ENCODE measurements at regions not wholly inside any gene's neighbourhood (a gene's known extent, or its start where the extent isn't known, plus 50 kb on each side); places are given as distances from the start of the nearest gene placed in this dataset.
"Not testable (repeated sequence)": the region's sequence is repeated elsewhere in the genome, so short reads cannot be mapped to it uniquely, and the experiment has no call there.

DNA sequence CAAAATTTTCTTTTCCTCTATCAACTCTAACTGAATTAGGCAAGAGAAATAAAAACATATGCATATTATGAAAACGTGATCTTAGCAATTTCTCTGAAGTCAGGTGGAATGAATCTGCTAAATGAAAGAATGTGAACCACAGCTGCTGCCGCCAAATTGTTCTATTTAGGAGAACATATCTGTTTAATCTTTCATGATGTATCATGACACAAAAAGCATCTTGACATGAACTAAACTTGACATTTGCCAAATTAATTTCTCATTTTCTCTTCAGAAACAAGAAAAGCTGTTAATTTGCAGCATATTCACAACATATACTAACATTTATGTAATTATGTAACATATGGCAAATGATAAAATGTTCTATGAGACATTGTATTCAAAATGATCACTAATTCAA is 1237.9 kb downstream of the TECRL start:
- H3K4me3 ChIP-seq, result no peak overlapping the region
- no peak for DNase-seq
- no peaks in the 10 kb centered on the region for H3K27me3 ChIP-seq
- H3K36me3 ChIP-seq, result no peaks in the 10 kb centered on the region
- no peaks in the 10 kb centered on the region for H3K9me3 ChIP-seq

DNA sequence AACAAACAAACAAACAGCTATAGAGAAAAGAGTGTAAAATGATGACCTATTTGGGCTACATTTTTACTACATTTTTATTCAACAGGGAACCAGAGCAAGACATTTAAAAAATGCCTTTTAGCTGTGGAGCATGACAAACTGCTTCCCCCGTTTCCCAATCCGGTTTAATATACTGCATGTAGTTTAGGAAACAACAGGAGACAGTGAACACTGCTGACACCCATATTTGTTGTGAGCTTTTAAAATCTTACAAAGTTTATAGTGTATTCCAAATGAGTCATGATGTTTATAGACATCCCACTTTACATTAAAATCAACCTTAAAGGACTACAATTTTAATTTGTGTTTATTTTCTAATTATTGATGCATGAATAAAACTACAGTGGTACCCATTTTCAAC is 1238.3 kb downstream of the TECRL start:
- Histone ChIP-seq H3K27me3 (no peaks in the 10 kb centered on the region), H3K9me3 (no peaks in the 10 kb centered on the region)
- DNase-seq, result no peak

DNA sequence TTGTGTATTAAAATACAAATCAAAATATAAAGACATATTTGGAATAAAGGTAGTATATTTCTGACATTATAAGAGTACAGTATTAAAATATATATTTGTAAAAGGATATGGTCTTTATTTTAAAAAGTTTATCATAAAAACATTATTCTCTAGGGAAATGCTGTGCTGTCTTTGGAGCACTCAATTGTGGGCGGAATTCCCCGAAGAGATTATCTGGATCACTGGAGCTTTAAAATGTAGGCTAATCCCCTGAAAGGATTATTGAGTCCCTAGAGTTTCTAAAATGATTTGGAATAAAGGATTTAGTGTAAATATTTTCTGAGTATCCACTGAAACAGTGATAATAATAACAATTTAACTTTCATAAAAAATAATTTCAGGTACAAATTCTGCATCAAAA is 1239.4 kb downstream of the TECRL start:
- no peaks in the 10 kb centered on the region for H3K27me3 ChIP-seq
- no peaks in the 10 kb centered on the region for H3K9me3 ChIP-seq
- no peak overlapping the region for H3K4me3 ChIP-seq
- H3K36me3 ChIP-seq, result no peaks in the 10 kb centered on the region
- no peak for DNase-seq

More for the DNA sequence above, 1238.3 kb downstream of the TECRL start:
- H3K4me3 ChIP-seq, result no peak overlapping the region
- no peaks in the 10 kb centered on the region for H3K36me3 ChIP-seq

DNA sequence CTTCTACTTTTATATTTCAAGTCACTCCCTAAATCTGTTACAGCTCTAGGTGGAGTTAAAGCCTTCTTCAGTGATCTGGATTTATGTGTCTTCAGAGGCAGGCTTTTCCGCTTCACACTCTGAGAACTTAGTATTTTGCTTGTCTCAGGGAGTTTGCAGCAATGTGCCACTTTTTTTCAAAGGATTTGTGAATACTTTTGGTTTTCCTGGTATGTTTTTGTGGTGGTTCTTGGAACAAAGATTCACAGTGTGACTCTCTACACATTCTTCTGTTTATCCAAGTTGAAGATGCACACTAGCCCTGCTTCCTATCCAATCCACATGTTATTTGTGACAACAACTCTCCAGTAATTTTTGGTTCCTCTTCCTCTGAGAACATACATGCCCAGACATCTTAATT is 1253.7 kb downstream of the TECRL start:
- H3K9me3 ChIP-seq, result no peaks in the 10 kb centered on the region

DNA sequence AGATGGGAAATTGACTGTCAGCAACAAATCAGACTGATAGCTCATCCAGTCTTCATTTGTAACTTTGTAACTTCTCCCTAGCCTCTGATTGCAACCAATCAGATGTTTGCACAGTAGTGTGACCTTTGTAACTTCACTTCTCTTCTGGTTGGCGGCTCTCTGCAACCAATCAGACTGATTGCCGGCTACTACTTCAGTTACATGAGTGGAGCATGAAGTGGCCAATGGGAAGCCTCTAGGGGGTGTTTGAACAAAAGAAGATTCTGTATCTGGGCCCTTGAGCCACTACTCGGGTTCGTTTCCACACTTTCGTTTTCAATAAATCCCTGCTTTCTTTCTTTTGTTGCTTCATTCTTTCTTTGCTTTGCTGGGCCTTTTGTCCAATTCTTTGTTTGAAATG is 1285.8 kb downstream of the TECRL start:
- no peak overlapping the region for H3K4me3 ChIP-seq
- H3K36me3 ChIP-seq, result no peaks in the 10 kb centered on the region
- no peaks in the 10 kb centered on the region for H3K9me3 ChIP-seq
- DNase-seq, result no peak
- no peaks in the 10 kb centered on the region for H3K27me3 ChIP-seq

More for the DNA sequence above, 1253.7 kb downstream of the TECRL start:
- DNase-seq, result no peak
- Histone ChIP-seq H3K4me3 (no peak overlapping the region), H3K36me3 (no peaks in the 10 kb centered on the region), H3K27me3 (no peaks in the 10 kb centered on the region)

DNA sequence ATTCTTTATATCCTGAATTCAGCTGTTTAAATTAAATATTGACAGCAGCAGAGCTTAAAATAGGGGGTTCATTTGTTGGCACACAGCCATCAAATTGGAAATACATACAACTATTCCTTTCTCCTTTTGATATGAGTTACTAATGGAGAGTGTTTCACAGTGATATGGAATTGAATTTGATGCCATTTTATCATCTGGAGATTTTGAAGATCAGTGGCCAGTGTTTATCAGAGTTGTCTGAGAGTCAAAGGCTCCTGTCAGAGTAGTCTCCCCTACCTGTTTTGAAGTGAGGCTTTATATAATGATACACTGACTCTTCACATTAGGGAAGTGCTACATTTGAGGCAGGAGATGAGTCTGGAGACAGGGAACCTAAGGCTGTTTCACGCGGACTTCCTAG is 1286.3 kb downstream of the TECRL start:
- DNase-seq, result no peak
- H3K4me3 ChIP-seq, result no peak overlapping the region
- no peaks in the 10 kb centered on the region for H3K27me3 ChIP-seq
- no peaks in the 10 kb centered on the region for H3K9me3 ChIP-seq
- no peaks in the 10 kb centered on the region for H3K36me3 ChIP-seq

DNA sequence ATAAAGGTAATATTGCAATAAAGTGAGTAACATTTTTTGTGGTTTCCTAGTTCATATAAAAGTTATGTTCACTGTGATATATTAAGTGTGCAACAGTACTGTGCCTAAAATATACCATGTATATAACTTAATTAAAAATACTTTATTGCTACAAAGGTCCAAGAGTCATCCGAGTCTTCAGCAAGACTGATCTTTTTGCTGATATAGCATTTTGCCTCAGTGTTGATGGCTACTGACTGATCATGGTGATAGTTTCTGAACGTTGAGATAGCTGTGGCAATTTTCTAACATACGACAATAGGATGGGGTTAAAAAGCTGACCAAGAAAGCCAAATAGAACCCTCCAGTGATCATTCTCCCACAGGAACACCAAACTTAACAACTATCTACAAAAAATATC is 1302.7 kb downstream of the TECRL start:
- H3K36me3 ChIP-seq, result no peaks in the 10 kb centered on the region
- no peak for DNase-seq

DNA sequence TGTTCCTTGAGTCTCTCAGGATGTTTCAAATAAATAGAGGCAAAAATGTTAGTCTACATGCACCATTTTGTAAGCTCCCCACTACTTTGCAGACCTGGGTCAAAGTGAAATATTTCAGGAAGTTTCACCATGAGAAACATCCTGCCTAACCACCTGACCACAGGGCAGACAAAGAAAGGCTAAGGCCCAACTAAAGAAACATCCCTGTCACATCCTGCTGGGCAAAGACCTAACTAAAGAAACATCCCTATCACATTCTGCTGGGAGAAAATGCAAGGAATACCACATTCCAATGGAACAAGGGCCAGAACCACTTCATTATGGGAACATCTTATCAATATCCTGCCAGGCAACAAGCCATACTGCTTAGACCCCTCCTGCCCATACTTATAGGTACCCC is 1303.4 kb downstream of the TECRL start:
- H3K36me3 ChIP-seq, result no peaks in the 10 kb centered on the region
- no peaks in the 10 kb centered on the region for H3K9me3 ChIP-seq
- no peak for DNase-seq
- no peak overlapping the region for H3K4me3 ChIP-seq
- no peaks in the 10 kb centered on the region for H3K27me3 ChIP-seq

More for the DNA sequence above, 1302.7 kb downstream of the TECRL start:
- H3K9me3 ChIP-seq, result no peaks in the 10 kb centered on the region
- no peak overlapping the region for H3K4me3 ChIP-seq
- no peaks in the 10 kb centered on the region for H3K27me3 ChIP-seq

DNA sequence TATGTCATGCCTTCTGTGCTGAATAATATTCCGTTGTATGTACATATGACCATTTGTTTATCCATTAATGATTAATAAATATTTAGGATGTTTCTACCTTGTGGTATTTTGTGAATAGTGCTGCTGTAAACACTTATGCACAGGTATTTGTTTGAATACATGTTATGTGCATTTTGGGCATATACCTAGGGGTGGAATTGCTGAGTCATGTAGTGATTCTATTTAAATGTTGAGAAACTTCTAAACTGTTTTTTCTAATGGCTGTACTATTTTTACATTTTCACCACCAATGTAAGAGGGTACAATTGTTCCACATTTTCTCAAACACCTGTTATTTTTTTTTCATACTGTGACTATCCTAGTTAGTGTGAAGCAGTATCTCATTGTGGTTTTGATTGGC is 1318.6 kb downstream of the TECRL start:
- DNase-seq, result no peak
- H3K4me3 ChIP-seq, result no peak overlapping the region
- H3K36me3 ChIP-seq, result no peaks in the 10 kb centered on the region
- H3K9me3 ChIP-seq, result no peaks in the 10 kb centered on the region
- no peaks in the 10 kb centered on the region for H3K27me3 ChIP-seq

DNA sequence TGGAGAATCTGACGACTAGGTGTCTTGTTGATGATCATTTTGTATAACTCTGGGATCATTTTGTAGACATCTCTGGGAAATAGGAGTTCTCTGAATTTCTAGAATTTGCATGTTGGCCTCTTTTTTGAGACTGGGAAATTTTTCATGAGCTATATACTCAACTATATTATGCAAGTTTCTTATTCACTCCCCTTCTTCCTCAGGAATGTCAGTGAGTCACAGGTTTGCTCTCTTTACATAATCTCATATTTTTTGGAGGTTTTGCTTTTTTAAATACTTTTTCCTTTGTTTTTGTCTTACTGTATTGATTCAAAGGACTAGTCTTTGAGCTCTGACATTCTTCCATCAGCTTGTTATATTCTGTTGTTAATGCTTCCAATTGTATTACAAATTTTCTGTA is 1324.2 kb downstream of the TECRL start:
- no peaks in the 10 kb centered on the region for H3K27me3 ChIP-seq
- no peak overlapping the region for H3K4me3 ChIP-seq
- H3K9me3 ChIP-seq, result no peaks in the 10 kb centered on the region
- no peak for DNase-seq
- no peaks in the 10 kb centered on the region for H3K36me3 ChIP-seq

DNA sequence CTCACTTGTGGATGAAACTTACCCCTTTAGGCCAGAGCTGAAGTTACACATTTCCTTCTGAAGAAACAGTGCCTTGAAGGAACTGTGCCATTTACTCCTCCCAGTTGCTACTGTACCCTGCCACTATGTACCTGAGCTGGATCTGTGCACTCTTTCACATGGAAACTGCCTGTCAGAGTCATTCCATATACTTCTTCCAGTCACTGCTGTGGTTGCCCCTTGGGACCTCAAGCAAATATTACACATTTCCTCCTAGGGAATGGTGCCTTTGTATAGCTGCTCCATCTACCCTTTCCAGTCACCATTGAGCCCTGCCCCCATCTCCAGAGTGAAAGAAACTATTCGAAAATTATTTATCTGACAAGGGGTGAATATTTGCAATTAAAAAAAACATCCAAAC is 1328.3 kb downstream of the TECRL start:
- no peak for DNase-seq
- H3K36me3 ChIP-seq, result no peaks in the 10 kb centered on the region

DNA sequence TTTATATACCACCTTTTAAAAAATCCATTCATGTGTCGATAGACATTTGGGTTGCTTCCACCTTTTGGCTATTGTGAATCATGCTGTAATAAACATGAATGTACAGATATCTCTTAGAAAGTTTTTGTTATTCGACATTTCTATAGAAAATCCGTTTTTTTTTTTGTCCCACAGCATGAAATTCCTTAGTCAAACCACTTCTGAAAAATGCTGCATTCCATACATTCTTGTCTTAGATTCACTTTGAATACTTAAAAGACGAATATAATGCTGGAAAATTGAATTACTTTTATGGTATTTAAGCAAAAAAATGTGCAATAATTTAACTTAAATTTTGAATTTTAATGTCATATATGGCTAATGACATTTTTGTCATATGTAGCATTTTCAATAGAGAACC is 1345.5 kb downstream of the TECRL start:
- no peaks in the 10 kb centered on the region for H3K36me3 ChIP-seq
- no peaks in the 10 kb centered on the region for H3K27me3 ChIP-seq
- no peak for DNase-seq
- no peaks in the 10 kb centered on the region for H3K9me3 ChIP-seq
- H3K4me3 ChIP-seq, result no peak overlapping the region

More for the DNA sequence above, 1328.3 kb downstream of the TECRL start:
- Histone ChIP-seq H3K27me3 (no peaks in the 10 kb centered on the region), H3K9me3 (no peaks in the 10 kb centered on the region), H3K4me3 (no peak overlapping the region)

DNA sequence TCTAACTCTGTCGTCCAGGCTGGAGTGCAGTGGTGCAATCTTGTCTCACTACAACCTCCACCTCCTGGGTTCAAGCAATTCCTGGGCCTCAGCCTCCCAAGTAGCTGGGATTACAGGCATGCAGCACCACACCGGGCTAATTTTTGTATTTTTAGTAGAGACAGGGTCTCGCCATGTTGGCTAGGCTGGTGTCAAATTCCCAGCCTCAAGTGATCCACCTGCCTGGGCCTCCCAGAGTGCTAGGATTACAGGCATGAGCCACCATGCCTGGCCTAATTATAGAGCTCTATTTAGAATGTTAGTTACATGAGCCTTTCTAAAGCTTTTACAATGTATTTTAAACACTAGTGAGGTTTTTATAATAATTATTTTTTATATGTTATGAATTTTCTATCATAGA is 1346.4 kb downstream of the TECRL start:
- H3K4me3 ChIP-seq, H3K9me3 ChIP-seq, DNase-seq, H3K36me3 ChIP-seq, H3K27me3 ChIP-seq: not testable (repeated sequence)

DNA sequence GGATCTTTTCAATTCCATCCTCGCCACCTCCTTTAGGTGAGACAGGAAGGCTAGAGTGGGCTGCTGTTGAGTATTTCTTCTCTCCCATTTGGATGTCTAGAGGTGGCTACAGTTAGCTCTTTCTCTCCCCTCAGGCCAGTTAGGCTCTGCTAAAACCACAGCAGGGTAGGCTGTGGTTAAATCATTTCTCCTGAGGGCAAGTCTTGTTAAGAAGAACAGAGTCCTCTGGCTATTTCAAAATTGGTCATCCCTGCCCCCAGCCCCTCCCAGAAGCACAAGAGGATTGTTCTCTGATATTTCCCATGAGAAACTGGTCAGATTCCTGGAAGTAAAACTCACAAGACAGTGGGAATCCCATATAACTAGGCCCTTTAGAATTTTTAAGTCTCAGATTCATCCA is 1359.5 kb downstream of the TECRL start:
- H3K4me3 ChIP-seq, result no peak overlapping the region
- no peak for DNase-seq
- H3K36me3 ChIP-seq, result no peaks in the 10 kb centered on the region
- H3K27me3 ChIP-seq, result no peaks in the 10 kb centered on the region
- H3K9me3 ChIP-seq, result no peaks in the 10 kb centered on the region

DNA sequence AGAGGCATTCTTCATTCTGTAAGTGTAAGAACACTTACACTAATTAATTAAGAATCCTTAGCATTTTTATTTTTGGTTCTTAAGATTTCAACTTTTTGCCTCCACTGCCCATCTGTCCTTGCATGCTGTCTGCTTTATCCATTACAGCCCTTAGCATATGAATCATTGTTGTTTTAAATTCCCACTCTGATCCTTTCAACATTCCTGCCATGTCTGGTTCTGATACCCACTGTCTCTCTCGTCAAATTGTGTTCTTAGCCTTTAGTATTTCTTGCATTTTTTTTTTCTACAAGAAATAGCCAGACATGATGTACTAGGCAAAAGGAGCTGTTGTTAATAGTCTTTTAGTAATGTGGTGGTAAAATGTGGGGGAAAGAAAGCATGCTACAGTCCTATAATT is 1360.0 kb downstream of the TECRL start:
- Histone ChIP-seq H3K36me3 (no peaks in the 10 kb centered on the region), H3K27me3 (no peaks in the 10 kb centered on the region)

DNA sequence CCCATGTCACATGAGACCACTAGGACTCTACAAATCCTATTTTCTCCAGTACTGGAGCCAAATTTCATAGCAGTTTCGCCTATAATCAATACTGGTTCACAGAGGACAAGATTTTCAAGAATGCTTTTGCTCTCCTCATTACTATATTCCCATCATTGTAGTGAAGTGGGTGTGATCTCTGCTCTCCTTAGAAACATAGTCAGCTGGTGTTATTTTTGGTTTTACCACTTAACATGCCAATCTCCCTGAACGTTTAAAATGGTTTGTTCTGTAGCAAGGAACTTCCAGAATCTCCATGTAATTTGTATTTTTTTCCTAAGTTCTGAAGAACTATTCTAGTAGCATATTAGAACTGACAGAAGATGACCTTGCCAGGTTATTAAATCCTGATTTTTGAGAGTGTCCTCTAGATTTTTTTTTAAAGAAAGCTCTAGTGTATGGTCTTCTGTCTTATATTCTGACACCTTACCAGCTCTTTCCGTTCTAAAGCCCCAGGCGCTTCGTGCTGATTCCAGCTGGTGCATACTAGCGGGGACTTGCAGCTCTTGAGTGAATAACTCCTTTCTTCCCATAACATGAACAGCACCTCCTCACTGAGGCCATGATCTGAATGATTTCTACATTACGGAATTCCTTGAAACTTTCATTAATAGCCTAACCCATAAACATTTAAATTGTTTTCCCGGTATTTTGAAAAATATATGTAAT is 1372.9 kb downstream of the TECRL start:
- Histone ChIP-seq H3K27me3 (no peaks in the 10 kb centered on the region), H3K4me3 (no peak overlapping the region), H3K9me3 (no peaks in the 10 kb centered on the region), H3K36me3 (no peaks in the 10 kb centered on the region)
- DNase-seq, result no peak

More for the DNA sequence above, 1360.0 kb downstream of the TECRL start:
- DNase-seq, result no peak
- Histone ChIP-seq H3K4me3 (no peak overlapping the region), H3K9me3 (no peaks in the 10 kb centered on the region)

DNA sequence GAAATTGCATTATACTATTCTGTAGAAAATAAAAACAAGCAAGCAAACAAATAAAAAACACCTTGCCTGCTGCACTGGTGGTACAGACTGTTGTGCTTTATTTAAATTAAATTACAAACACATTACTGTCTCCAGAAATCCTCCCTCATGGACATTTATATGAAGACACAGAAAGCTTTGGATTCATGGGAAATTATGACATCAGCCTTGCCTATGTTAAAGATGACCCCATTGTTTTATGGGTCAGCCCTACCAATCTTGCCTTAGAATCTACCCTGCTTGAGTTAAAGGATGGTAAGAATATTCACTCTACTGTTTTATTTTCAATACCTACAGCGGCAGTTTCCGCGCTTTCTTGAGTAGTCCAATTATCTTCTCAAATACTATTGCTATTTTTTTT is 1379.9 kb downstream of the TECRL start:
- Histone ChIP-seq H3K9me3 (no peaks in the 10 kb centered on the region), H3K36me3 (no peaks in the 10 kb centered on the region), H3K4me3 (no peak overlapping the region), H3K27me3 (no peaks in the 10 kb centered on the region)
- DNase-seq, result no peak

DNA sequence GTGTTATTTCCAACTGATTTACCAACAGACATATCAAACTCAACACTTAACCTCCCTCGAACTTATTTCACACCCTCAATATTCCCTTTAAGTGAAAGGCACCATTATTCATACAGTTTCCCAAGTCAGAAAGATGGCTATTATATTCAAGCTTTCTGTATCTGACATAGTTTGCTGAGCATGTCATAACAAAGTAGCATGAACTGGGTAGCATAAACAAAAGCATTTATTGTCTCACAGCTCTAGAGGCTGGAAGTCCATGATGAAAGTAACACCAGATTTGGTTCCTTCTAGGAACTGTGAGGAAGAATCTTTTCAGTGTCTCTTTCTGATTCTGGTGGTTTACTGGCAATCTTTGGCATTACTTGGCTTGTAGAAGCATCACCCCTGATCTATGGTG is 1388.6 kb downstream of the TECRL start:
- Histone ChIP-seq H3K27me3 (no peaks in the 10 kb centered on the region), H3K9me3 (no peaks in the 10 kb centered on the region), H3K4me3 (no peak overlapping the region), H3K36me3 (no peaks in the 10 kb centered on the region)
- no peak for DNase-seq

DNA sequence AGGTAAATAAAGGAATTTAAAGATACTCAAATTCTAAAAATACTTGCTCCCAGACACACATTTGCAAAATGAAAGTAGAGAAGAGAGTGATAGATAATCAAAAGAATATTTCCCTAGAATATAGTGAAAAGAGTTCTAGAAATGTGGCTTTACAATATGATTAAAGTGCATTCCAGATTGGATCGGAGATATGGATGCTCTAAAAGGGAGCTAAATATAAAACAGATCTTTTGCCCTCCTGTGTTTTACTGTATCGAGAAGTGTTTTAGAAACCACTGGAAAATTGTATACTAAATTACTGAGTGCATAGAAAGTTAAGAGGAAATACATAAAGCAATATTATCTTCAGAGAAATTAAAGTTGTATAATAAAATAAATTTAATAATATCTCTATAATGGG is 1392.0 kb downstream of the TECRL start:
- DNase-seq, result no peak
- H3K36me3 ChIP-seq, result no peaks in the 10 kb centered on the region
- H3K4me3 ChIP-seq, result no peak overlapping the region
- H3K9me3 ChIP-seq, result no peaks in the 10 kb centered on the region
- no peaks in the 10 kb centered on the region for H3K27me3 ChIP-seq

All from MG63 (cell line).